ENCODE measurements at regions not wholly inside any gene's neighbourhood (a gene's known extent, or its start where the extent isn't known, plus 50 kb on each side); places are given as distances from the start of the nearest gene placed in this dataset.
"Not testable (repeated sequence)": the region's sequence is repeated elsewhere in the genome, so short reads cannot be mapped to it uniquely, and the experiment has no call there.

DNA sequence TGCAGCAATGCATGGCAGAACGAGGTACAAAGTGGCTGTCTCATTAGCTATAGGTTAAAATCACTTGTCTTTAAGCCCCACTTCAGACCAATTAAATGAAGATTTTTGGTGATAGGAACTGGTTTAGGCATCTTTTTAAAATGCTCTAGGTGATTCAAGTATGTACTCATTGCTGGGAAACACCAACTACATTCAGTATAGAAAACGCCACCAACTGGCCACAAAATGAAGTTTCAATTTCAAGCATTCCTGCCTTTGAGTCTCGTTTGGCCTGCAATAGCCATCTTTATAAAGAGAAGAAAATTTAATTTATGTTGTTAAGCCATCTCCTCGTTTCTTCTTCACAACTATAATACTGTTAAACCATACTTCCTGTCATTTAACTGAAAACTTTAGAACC is 587.9 kb downstream of the GBE1 start:
- DNase-seq, result no peak

DNA sequence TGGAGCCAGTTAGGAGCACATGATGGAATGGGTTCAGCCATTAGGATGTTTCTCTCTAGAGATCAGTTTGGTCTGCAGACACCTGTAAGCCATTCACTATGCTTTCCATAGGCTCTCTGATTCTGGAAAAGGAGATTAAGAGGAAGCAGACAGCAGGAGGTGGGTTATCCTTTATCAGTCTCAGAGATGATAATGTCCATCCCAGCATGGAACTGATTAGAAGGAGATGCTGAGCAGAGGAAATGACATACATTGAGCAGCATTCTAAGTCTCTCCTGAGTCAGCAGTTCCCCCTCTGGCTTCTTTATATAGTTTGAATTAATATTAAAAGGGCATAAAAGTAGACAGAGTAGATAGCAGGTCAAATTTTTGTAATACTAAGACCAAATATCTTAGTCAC is 591.1 kb downstream of the GBE1 start:
- DNase-seq, result no peak

DNA sequence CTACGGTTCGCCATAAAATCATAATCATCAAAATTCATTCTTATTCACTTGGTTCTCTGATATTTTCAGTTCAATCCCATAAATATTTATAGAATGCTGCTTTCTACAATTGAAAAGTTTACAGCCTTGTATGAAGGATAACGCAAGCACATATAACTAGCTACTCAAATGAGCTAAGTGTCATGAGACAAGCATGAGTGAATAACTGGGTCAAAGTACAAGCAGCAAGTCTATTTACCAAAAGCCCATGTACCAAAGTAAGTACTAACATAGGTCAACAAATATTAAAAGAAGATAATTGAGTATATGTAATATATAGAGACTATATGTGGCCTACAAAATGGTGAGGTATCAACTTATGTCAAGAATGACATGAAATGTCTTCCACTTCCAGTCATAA is 596.6 kb downstream of the GBE1 start:
- no peak for DNase-seq

DNA sequence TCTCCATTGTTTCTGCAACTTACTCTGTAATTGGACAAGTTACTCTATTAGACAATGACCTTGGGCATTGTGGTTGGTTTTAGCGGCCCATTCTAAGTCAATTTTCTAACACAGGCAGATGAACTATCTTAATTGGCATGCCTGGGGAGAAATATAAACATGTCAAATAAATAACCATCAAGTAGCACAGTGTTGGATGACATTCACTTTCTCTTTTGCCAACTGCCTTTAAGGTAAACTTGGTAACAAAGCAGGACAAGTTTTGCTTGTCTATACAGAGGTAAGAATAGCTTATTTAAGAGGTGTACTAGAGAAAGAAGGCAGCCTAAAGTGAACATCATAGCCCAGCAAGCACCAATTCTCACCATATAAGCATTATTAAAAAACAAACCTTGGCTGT is 599.6 kb downstream of the GBE1 start:
- no peak for DNase-seq

DNA sequence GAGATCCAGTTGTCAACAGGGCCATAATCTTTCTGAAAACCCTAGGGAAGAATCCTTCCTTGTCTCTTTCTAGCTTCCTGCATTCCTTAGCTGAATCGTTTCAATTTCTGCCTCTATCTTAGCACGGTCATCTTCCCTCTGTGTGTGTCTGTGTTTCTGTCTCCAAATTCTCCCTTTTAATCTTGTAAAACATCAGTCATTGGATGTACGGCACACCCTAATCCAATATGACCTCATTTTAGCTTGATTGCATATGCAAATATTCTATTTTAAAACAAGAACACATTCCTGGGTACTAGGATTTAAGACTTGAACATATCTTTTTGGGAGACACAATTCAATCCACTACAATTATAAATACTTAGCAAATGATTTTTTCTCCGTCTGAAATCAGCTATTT is 600.3 kb downstream of the GBE1 start:
- DNase-seq, result no peak

- DNase-seq, result no peak
Measured at GRCh38 chr3:81154611-81155143, 606.8 kb downstream of the GBE1 start.

DNA sequence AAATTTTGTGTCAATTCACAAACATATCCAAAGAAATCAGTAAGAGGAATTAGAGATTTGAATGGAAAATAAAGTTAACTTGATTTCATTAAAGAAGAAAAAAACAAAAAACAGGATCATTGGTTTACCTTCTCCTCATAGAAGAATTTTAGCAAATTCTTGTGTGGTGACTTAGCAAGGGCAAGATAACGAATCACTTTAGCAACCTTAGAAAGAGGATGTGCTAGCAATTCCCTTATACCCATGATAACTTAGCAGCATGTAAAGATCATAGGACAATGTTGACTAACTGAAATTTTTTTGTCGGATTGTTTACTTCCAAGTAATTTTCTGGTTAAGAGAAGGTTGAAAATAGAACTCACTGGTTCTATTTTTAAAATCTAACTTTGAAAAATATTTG is 609.3 kb downstream of the GBE1 start:
- no peak for DNase-seq

- DNase-seq, result no peak
Measured at GRCh38 chr3:81132995-81133394, 628.5 kb downstream of the GBE1 start.

DNA sequence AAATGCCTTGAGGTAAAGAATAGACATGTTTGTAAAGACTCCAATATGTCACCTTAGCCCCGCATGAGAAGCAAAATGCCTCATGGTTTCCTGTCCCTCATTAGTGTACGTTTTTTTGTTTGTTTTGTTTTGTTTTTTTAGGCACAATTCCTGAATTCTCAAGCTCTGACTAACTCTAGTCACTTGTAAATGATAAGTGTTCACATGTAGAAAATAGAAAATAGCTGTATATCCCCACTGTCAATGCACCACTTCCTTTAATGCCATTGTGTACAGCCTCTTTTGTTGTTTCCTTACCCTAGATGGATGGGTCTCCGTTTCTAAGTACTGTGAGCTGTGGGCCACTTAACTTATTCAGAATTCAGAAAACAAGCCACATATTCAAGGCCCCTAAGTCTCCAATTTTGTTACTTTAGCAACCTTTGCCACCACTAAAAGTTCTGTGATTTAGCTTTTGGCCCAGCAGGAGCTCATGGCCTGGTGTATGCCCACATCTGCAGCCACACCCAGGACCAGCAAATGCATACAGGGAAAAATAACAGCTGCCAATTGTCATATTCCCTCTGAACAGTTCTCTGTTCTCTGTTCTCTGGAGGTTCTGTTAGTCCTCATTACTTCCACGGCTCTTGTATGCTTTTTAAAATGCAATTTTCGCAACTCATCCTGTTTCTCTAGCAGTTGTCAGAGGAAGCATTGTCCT is 655.5 kb downstream of the GBE1 start:
- no peak for DNase-seq

DNA sequence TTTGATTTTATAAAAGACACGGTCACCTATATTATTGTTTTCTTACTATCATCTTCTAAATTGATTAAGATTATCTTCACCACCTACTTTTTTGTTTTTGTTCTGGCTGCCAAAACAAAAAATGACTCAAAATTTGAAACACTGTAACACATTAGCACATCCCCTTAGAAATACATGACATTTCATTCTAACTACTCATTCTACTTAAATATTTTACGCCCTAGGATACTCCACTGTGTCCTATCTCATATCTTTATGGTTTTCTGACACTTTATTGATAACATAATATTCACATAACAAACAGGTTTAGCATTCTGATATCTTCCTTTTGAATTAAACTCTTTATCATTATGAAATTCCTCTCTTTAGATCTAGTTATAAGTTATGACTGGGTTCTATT is 656.2 kb downstream of the GBE1 start:
- DNase-seq, result no peak

DNA sequence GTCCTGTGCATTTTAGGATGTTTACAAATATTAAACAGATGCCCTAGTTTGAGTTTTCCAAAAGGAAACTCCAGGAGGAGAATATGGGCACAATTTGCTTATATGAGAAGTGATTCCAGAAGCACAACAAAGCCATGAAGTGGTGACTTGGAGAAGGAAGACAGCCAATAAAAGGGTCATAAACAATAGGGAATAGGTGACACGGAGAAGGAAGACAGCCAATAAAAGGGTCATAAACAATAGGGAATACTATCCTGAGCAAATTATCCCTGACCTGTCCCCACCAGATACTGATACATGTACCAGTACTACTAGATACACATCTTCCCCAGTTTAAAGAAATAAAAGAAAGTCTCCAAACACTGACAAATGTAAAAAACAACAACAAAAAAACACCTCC is 663.6 kb downstream of the GBE1 start:
- DNase-seq, result no peak

DNA sequence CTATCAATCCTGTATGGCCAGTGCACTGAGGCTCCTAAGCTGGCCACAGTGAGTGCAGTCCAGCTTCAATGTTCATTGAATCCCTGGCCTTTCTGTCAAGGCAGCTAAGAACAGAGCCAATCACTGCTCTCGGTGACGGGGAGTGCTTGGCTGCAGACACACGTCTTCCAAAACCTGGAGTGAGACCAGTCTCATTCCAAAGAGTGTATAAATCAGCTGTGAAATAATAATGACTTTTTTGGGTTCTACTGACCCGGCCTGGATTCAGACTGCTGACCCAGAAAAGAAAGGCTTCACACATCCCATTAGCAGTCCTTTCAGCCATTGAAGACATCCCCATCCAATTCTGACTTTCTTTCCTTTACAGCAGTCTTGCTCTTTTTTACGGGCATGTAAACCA is 665.5 kb downstream of the GBE1 start:
- no peak for DNase-seq

DNA sequence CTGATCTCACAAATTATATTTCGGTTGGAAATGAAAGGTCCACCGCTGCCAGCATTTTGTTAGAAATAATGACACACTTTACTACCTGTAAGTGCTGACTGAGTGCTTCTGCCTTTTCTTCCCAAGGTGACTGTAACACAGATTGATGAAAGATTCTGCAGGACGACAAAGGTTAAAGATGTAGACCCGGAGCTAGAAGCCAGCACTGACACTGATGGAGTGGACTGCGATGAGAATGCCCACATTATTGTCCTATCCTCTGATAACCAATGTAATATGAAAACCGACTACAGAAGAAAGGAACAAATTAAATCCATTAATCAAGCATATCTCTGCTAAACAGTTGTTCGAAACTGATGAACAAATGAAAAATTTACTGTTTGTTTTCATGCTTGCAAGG is 666.5 kb downstream of the GBE1 start:
- no peak for DNase-seq

DNA sequence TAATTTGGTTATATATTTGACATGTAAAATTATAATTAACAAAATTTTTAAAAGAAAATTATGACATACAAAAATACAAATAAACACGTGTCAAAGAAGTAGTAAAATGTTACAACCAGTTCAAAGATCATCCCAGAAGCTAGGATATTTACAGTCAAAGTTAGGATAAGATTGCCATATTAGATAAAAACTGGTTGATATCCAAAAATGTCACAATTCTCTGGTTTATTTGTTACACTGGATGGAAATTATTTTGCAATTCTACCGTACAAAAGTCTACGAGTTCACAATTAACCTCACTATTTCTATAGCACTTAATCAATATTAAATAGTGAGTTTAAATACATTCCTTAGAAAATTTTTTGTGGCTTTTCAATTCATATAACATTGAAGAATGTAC is 673.8 kb downstream of the GBE1 start:
- DNase-seq, result no peak

DNA sequence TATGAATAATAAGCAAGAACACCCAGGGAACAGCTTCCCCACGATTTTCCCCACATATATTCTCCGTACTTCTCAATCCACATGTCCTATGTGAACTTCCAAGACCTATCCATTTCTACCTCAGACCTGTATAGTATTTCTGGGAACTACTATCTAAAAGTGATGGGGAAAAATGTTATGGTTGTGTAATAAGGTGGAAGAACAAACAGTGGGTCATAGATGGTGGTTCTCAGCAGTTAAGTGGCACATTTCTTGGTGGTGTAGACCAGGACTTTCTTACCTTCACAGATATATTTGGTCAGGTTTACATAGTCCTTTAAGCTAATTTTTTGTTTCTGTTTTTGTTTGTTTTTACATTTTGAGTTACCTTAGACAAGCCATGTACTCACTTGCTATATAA is 675.1 kb downstream of the GBE1 start:
- DNase-seq, result no peak

- DNase-seq, result no peak
Measured at GRCh38 chr3:81080608-81081007, 680.8 kb downstream of the GBE1 start.

DNA sequence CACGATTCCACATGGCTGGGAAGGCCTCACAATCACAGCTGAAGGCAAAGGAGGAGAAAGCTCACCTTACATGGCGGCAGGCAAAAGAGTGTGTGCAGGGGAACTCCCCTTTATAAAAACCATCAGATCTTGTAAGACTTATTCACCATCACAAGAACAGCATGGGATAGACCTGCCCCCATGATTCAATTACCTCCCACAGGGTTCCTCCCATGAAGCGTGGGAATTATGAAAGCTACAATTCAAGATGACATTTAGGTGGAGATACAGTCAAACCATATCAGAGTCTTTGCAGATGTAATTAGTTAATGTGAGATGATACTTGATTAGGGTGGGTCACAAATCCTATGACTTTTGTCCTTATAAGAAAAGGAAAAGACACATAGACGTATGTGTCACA is 688.9 kb downstream of the GBE1 start:
- no peak for DNase-seq

DNA sequence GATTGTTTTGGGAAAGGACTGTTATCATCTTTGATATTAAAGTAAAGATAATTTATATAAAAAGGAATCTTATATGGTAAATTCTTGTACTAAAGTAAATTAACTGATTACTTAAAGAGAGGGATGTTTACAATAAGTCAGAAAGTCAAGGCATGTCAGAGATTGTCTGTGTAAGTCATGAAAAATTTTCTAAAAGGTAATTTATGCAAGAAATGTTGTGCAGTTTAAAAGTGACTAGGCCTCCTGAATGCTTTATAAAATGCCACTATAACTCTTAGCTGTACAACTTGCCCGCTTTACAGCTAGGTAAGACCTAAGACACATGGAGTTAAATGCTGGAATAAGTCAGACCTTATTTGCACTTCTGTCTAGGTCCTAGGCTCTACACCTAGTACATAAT is 692.9 kb downstream of the GBE1 start:
- DNase-seq, result no peak

- no peak for DNase-seq
Measured at GRCh38 chr3:81063896-81064295, 697.5 kb downstream of the GBE1 start.

- DNase-seq, result not testable (repeated sequence)
Measured at GRCh38 chr3:81051133-81051532, 710.3 kb downstream of the GBE1 start.

DNA sequence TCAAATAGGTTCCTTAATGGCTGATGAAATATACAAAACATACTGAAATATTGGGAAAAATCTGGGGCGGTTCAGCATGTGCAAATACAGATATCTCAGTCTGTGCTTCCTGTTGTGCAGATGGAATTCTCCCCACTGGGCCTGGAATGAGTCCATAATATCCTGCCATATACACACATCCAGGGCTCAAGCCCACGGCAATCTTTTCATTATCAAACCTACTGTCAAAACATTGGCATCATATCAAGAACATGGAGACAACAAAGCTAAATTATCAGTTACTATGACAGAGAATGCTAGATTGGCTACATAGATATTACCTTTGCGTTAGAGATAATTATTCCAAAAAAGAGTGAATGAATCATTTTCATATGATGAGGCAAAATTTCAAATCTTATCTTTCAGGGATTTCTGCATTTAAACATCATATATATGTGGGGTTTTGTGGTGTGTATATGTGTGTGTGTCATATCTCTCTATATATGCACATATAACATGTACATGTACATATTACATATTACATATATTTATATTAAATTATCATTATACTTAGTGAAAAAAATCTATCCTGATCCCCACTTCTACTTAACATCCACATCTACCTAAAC is 713.3 kb downstream of the GBE1 start:
- no peak for DNase-seq

- no peak for DNase-seq
Measured at GRCh38 chr3:81045976-81046375, 715.5 kb downstream of the GBE1 start.

DNA sequence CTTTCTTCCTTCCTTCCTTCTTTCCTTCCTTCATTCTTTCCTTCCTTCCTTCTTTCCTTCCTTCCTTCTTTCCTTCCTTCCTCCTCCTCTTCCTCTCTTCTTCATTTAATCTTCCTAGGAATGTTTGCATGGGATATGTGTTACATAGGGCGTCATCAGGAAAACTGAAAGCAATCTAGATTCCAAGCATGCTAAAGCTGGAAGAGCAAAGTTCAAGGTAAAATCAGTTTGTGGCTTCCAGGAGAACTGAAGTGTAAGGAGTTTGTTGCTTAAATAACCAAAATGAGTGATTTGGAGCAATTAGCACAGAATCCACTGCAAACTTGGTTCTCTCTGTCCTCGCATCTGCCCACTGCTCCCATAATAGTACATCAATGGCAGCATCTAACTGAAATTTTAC is 716.2 kb downstream of the GBE1 start:
- DNase-seq, result no peak

- no peak for DNase-seq
Measured at GRCh38 chr3:81043660-81044199, 717.7 kb downstream of the GBE1 start.

- DNase-seq, result no peak
Measured at GRCh38 chr3:81043009-81043408, 718.4 kb downstream of the GBE1 start.

Measured in stimulated activated CD4-positive, alpha-beta T cell treated with anti-CD3 and anti-CD28 coated beads, Interleukin-2, amount 100 ng/mL, for 24 hours (primary cell).